GM10266 (cell line): ENCODE measurements at regions not wholly inside any gene's neighbourhood (a gene's known extent, or its start where the extent isn't known, plus 50 kb on each side); places are given as distances from the start of the nearest gene placed in this dataset.

ENCODE experiments used
- DNase-seq: peaks from one replicate; pipeline ENCODE4 v3.0.0; 2012; ENCODE audit errors: extremely low spot score
- TF ChIP-seq, protein P1 (sequence below): IDR thresholded peaks from 2 replicates; pipeline ENCODE4 v1.5.1; 2012; ENCODE audit warnings: mild to moderate bottlenecking, low read depth; ENCODE audit not compliant: control insufficient read depth, insufficient read depth; ENCODE audit errors: missing control alignments

DNA sequence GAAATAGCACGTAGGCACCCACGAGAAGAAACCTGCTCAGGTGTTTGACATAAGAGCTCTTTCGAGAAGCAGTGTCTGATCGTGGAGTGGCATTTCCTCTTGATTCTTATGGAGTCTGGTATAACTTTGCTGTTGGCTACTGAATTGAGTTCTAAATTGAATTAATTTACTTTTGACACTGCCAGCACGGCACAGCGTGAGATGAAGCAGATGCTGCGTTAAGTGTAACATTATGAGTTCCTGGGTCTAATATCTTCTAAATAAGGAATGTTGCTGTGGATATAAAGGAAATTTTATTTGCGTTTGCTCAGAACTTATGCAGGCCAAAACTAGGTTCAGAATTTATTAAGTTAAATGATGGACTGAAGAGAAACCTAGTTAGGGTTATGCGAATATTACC is 919.9 kb downstream of the TUSC7 start:
- TF ChIP-seq, protein P1, sequence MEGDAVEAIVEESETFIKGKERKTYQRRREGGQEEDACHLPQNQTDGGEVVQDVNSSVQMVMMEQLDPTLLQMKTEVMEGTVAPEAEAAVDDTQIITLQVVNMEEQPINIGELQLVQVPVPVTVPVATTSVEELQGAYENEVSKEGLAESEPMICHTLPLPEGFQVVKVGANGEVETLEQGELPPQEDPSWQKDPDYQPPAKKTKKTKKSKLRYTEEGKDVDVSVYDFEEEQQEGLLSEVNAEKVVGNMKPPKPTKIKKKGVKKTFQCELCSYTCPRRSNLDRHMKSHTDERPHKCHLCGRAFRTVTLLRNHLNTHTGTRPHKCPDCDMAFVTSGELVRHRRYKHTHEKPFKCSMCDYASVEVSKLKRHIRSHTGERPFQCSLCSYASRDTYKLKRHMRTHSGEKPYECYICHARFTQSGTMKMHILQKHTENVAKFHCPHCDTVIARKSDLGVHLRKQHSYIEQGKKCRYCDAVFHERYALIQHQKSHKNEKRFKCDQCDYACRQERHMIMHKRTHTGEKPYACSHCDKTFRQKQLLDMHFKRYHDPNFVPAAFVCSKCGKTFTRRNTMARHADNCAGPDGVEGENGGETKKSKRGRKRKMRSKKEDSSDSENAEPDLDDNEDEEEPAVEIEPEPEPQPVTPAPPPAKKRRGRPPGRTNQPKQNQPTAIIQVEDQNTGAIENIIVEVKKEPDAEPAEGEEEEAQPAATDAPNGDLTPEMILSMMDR, result no peak
- no peak for DNase-seq

DNA sequence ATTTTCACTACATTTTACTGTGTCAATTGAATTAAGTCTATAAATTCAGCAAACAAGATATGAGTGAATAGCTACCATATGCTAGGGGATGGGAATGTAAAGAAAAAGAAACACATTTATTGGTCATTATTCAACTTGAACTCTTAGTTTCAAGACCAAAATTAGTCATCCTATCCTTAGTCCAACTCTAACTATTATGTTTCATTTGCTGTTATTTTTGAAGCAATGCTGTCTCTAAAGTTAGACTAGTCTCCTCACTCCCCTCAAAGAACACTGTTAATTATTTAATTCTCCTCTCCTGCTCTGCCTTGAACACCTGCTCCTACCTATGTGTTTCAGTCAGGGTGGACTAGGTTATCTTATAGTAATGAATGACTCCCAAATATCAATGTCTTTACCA is 920.9 kb downstream of the TUSC7 start:
- TF ChIP-seq, protein P1, result no peak

DNA sequence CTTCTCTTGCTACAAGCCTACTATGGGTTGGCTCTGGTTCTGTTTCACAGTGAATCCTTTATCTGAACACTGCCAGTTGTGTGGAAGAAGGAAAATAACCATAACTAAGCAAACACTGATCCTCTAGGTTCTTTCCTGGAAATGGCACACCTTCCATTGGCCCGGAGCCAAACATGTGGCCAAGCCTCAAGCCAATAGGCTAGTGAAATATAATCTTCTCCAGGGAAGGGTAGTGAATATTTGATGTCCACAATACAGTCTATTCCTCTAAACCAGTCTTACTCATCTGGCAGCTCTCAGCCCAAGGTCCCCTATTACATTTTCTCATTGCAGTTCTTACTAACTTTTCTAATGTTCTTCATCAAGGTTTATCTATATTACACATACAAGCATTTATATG is 921.3 kb downstream of the TUSC7 start:
- TF ChIP-seq, protein P1, result no peak
- DNase-seq, result no peak

More for the DNA sequence above, 920.9 kb downstream of the TUSC7 start:
- no peak for DNase-seq

- TF ChIP-seq, protein P1, result no peak
- no peak for DNase-seq
These were observed 922.2 kb downstream of the TUSC7 start for GRCh38 chr3:117631781-117632180.

DNA sequence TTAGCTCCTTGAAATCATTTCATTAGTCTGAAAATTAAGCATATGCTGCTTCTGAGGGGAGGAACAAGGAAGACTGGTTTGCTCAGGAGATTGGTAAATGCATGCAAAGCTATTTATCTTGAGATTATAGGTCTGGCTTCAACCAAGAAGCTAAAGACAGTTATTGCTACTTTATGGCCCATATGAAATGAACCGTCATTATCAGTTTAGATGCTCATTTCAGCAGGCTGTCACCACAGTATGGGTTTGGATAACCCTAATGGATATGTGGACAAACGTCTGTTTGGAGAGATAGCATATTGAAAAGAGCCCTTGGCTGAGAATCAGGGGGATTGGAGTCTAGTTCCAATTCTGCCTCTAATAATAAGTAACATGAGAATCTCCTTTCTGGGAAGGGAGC is 922.6 kb downstream of the TUSC7 start:
- TF ChIP-seq, protein P1, result no peak
- DNase-seq, result no peak

DNA sequence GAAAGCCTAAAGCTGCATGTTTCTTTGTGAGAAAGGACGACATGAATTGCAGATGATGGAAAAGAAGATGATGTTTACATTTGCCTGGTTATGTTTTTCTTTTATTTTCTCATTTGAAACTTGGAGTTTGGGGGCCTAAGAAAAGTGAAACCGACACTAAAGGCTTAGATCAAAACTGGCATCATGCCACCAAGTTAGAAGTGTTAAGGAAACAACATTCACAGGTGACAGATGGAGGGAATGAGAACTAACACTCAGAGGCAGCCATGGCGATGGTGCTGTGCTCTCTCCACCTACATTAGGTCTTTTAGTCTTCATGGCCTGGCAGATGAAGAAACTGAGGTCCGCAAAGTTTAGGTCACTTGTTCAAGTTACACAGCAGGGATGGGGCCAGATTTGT is 923.6 kb downstream of the TUSC7 start:
- TF ChIP-seq, protein P1, result no peak
- no peak for DNase-seq

GRCh38 chr3:117637666-117638065 is 928.1 kb downstream of the TUSC7 start:
- TF ChIP-seq, protein P1, result no peak
- DNase-seq, result no peak
